AML-193 (cell line): ENCODE measurements at regions not wholly inside any gene's neighbourhood (a gene's known extent, or its start where the extent isn't known, plus 50 kb on each side); places are given as distances from the start of the nearest gene placed in this dataset.
A peak's percentile ranks its signal among the peaks of the same experiment; 100 is the strongest.
"Not testable (repeated sequence)": the region's sequence is repeated elsewhere in the genome, so short reads cannot be mapped to it uniquely, and the experiment has no call there.

Experiments
- DNase-seq, 2 experiments: peaks; one replicate each; lab custom pipeline; 2025; lab: John Stamatoyannopoulos, UW

DNA sequence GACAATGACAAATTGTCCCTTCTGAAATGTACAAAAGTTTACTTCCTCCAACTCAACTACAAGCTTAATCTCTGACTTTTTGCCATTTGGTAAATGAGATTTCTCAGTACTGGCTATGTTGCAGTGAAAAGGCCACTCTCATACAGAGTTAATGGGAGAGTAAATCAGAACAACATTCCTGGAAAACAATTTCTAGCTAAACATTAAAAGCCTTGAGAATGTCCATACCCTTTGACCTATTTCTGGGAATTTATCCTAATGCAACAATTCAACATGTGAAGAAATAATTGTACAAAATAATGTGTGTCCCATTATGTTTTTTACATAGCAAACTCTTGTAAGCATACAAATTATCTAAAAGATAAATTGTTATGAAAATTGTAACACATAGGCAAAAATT lies 56.3 kb upstream of the SPEF2 start:
- no peak for DNase-seq

DNA sequence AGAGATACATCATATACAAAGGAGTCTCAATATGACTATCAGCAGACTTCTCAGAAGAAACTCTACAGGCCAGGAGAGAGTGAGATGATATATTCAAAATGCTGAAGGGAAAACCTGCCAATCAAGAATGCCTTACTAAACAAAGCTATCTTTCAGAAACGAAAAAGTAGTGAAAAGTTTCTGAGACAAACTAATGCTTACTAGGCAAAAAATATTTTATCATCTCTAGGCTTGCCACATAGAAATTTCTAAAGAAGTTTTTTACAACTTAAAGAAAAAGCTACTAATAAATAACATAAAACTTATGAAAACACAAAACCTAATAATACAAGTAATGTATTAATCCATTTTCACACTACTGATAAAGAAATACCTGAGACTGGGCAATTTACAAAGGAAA lies 59.9 kb upstream of the SPEF2 start:
- DNase-seq: no peak

DNA sequence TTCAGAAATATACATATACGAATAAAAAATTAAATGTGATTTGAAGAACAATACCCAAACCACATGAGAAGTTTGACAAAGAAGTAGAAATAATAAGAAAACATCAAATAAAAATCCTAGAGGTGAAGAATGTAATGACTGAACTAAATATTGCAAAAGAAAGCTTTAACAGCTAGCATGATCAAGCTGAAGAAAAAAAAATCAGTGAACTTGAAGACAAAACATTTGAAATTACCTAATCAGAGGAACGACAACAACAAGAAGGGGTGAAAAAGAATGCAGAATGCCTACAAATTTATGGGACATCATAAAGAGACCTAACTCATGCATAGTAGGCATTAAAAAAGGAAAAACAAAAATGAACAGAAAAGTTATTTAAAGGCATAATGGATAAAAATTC lies 60.5 kb upstream of the SPEF2 start:
- no peak for DNase-seq

DNA sequence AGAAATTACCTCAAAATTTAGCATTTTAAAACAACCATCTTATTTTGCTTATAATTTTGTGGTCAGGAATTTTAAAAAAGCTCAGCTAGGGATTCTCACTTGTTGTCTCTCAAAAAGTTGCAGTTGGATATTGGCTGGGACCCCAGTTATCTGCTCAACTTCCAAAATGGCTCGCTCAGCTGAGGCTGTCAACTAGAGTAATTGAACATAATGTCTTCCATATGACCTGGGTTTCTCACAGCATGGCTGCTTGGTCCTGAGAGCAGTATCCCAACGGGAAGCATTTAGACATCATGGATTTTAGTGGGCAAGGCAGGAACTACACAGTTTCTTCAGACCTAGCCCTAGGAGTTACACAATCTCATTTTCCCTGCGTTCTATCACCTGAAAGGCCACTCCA lies 63.6 kb upstream of the SPEF2 start:
- no peak for DNase-seq

DNA sequence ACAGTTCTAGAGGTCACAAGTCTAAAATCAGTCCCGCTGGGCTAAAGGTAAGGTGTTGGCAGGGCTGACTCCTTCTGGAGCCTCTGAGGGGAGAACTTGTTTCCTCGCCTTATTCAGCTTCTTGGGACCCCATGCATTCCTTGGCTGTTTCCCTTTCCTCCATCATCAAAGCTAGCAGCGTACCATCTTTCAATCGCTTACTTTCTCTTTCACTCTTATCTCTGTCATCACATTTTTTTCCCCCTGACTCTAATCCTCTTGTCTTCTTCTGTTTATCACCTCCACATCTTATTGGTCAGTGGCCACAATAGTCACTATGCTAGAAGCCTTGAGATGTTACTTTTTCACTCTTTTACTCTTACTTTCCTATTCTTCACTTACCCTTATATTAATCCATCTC lies 72.5 kb upstream of the SPEF2 start:
- no peak for DNase-seq

DNA sequence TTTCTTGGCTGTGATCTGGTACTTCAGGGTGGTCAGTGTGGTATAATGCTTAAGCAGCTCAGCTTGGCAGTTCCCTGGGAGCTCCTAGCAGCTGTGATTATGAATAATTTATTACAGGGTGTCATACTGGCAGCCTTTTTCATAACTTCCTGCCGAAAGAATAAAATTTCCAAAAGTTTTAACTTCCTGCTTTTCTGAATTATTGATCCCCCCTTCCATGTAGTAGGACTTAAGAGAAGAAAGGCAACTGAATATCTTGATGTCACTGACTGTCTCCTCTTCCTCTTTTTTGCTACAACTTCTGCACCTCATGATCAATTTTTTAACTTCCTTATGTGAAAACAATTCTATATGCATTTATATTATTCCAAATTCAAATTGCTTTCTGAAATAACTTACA lies 74.3 kb upstream of the SPEF2 start:
- peak; percentile 58 to 59 for DNase-seq

DNA sequence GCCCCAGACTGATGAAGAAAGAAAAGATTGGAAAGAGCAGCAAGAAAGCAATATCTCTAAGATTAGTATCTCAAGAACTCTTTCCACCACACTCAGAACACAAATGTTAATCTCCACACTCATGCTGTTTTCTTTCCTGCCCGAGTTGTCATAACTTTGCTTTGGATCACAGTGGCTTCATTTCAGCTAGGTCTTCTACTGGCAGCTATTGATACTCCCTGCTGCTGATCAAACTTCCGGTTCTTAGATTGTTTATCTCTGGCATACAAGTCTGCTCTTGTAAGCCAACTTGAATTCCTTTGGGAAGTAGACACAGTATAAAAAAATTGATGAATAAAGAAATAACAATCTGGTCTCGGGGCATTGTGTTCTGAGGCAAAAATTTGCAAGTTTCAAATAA lies 77.7 kb upstream of the SPEF2 start:
- no peak for DNase-seq

DNA sequence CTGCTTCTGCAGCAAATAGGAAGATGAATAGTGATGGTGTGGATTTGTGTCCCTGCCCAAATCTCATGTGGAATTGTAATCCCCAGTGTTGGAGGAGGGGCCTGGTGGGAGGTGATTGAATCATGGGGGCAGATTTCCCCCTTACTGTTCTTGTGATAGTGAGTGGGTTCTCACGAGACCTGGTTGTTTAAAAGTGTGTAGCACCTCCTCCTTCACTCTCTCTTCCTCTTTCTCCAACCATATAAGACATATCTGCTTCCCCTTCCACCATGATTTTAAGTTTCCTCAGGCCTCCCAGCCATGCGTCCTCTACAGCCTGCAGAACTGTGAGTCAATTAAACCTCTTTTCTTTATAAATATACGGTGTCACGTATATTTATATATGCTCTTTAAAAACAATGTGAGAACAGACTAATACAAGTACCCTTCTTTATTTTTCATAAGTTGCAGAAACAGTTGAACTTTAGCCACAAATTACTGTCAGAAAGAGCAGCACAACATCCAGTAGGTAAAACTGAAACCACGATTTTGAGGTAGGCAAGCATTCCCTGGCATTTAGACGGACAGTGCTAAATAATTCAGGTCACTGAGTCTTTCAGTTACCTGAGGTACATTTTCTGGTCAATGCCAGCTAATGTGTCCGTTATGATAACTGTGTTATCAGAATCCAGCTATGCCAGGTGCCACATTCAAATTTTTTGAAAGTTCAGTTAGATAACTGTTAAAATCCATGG lies 79.3 kb upstream of the SPEF2 start:
- DNase-seq: peak in 1 of 2 experiments; percentile 0

DNA sequence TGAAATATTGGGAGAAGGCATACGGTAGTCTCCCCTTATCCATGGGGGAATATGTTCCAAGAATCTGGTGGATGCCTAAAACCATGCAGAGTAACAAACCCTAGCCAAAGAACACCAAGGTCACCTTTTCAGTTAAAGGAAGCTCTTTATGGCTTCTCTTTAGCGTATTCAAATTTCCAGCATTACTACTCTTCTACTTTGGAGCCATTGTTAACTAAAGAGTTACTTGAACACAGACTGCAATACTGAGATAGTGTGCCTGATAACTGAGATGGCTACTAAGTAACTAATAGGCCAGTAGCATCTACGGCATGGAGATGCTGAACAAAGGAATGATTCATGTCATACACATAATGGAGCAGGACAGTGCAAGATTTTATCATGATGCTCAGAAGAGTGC lies 84.5 kb upstream of the SPEF2 start:
- DNase-seq: no peak

DNA sequence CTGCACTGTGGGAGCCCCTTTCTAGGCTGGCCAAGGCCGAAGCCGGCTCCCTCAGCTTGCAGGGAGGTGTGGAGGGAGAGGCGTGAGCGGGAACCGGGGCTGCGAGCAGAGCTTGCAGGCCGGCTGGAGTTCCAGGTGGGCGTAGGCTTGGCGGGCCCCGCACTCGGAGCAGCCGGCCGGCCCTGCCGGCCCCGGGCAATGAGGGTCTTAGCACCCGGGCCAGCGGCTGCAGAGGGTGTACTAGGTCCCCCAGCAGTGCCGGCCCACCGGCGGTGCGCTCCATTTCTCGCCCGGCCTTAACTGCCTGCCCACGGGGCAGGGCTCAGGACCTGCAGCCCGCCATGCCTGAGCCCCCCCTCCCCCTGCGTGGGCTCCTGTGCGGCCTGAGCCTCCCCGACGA lies 86.1 kb upstream of the SPEF2 start:
- DNase-seq: not testable (repeated sequence)

DNA sequence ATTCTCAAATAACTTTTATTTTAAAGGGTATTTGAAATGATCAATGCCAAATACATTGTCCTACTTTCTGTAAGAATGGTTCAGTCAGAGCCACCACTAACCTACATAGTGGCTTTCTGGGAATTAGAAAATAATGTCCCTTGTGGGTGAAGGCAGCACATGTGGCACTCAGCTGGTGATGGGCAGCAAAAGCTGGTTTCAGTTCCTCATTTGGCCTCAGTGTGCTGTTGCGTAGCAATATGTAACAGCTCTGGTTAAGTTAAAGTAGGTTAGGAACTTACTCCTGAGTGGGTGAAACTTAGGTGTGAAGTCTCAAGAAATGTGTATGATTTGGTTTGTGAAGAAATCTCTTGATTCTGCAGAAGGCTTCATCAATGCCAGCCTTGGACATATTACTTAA lies 99.6 kb upstream of the SPEF2 start:
- peak; percentile 67 to 81 for DNase-seq

DNA sequence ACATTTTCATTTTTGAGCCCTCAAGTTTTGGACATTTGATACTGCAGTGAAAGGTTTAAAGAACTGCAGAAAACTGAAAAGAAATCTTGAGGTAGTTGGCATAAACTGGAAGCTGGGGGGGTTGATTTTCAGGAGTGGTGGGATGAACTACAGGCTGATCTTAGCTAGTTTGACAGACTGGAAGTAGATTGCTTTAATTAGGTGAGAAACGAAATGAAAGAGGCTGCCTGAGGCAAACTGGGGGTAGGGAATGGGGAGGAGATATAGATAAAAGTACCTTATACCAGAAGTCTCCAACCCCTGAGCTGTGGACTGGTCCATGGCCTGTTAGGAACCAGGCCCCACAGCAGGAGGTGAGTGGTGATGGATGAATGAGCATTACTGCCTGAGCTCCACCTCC lies 101.4 kb upstream of the SPEF2 start:
- DNase-seq: no peak

DNA sequence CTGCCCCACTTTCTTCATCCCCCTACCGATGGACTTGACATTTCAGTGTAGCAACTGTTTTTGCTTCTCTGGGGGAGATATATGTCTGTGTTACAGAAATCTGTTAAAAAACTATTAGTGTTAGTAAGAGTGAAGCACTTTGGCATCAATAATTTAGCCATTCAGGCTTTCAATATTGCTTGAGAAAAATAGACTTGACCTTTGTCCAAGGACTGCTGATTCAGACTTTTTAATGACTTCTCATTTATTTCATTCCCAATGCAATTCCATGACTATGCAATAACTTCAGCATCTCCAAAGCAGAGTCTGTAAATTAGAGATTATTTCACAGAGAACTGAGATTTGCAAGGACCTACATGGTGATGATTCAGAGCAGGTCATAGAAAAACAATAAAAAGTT lies 104.1 kb upstream of the SPEF2 start:
- no peak for DNase-seq

DNA sequence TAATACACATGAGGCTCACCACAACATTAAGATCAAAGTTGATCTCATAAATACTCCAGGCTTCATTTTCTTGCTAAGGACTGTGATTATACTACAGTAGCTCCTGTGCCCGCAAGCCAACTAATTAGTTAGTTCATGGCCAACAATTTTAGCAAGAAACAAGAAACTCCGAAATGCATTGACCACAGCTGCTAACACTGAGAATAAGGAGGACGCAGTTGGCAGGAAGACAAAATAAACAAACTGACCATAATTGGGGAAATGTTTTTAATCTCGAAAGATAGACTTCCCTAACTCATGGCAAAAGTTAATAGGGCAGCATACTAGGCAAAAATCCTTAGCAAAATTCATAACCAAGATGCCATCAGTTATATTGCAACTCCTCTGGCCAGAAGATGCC lies 115.5 kb upstream of the SPEF2 start:
- DNase-seq: no peak

DNA sequence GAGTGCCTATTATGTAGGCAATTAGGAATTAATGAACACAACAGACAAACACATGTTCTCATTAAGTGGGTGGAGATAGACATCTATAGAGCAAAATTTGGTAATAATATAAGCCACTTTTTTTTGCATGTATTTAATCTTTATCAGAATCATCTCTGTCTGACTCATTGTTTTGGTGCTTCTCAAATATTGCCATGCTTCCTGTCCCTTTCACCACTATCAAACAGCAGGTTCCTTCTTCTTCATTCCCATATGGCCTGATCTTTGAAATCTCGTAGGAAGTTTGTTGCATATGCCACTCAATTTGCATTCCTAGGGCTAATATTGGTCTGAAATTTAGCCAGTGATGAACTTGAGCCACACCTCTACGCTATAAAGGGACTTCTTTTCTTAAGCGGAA lies 128.9 kb upstream of the SPEF2 start:
- peak; percentile 55 to 71 for DNase-seq

DNA sequence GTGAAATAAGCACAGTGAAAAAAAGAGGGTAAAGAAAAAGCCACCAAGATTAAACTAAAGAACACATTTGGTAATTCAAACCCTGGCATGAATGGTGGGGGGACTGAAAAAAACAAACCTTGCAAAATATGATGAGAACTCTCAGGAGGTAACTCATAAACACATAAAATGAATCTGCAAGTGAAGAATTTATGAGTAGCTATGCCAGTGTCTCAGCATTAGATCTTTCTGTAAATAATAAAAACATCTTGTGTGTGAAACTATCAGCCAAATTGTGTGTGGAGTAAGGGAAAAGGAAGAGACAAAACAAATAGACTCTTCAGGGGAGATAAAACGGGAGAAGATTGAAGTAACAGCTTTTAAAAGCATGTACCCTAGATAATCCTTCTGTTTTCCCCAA lies 129.6 kb upstream of the SPEF2 start:
- DNase-seq: no peak

DNA sequence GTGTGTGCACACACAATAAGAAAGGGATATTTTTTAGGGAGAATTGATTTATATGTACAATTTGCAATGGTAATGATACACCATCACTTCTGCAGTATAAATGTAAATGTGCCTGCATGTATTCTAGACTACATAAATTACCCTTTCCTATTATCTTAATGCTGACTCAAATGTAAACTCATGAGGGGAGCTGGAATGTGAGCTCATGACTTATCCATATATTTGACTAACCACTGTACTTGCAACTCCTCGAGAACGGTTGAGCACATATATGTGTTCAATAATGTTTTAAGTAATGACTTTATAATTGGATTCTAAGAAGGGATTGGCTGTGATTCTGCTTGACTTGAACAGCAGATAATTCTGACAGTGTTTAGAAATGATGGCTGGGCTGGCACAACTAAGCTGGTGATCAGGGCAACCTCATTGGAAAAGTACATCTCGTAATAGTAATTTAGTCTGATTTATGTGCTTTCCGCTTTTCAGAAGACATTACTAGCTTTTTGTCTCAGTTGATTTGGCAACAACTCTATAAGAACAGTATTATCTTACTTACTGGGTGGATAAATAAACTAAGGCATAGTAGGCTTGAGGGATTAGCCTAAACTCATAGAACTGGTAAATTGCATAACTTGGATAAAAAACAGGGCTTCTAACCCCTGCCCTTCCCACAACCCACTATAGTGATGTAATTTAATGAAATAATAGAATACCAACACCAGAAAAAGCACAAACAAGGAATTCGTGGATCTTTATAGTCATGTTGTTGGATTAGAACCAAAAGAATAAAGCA lies 130.2 kb upstream of the SPEF2 start:
- DNase-seq: no peak

DNA sequence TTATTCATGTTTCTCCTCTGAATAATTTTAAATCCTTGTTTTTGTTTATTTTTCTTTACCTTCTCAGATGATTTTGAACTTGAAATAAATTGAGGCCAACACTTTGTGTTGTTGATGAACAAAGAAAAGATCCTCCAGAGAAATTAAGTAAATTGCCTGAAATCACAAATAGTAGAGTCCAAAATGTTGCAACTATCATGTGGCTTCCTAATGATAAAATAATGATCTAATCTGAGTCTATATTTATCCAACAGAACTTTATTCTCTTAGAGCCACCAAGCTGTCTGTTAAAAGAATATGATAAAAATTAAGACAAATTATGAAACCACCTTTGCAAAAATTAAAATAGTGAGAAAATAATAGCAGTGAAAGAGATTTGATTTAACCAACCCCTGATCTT lies 132.2 kb upstream of the SPEF2 start:
- no peak for DNase-seq

DNA sequence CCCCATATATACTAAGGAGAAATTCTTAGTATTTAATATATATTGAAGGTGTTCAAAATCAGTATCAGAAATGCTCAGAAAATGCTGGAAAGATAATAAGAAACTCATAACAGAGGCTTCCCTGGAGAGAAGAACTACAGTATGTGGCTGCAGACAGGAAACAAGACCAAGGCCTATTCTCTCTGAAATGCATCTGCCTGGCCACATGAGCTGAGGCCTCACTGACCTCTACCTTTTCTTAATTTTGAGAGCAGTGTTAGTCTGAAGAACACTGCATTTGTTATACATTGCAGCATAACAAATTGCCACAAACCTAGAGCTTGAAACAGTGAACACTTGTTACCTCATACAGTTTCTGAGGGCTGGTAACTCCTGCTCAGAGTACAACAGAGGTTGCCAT lies 133.4 kb upstream of the SPEF2 start:
- DNase-seq: peak; percentile 20 to 22

DNA sequence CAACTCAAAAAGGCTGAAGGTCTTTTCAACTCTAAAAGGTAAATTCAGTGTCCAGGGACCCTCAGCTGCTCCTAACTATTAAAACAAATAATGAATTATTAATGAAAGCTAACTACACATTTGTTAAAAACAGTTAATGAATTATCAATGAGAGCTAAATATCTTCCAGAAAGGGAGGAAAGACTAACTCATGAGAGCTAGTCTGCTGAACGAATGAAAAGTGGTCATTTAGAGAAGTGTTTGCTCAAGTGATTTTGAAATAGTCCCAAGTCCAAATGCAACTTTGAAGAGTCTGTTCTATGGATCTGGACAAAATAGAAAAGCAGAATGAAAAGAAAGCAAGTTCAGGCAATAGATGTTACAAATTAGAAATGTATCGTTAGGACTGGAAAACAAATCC lies 133.9 kb upstream of the SPEF2 start:
- DNase-seq: peak; percentile 57 to 77

DNA sequence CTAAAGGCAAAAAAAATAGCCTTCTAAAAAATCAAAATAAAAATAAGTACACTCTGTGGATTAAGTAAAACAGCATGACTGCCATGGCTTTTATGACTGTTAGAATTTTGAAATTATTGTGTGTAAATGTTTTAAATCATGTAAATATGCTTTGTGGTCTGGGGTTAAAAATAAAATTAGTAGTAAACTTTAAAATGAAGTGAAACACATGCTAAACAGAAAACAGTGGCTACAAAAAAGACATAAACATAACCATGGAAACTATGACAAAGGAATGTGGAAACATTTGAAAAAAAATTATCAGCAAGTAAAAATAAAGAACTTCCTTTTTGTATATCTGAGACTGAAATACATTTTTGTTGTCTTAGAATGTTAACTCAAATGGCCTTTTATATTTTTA lies 134.5 kb upstream of the SPEF2 start:
- DNase-seq: peak; percentile 69 to 73

DNA sequence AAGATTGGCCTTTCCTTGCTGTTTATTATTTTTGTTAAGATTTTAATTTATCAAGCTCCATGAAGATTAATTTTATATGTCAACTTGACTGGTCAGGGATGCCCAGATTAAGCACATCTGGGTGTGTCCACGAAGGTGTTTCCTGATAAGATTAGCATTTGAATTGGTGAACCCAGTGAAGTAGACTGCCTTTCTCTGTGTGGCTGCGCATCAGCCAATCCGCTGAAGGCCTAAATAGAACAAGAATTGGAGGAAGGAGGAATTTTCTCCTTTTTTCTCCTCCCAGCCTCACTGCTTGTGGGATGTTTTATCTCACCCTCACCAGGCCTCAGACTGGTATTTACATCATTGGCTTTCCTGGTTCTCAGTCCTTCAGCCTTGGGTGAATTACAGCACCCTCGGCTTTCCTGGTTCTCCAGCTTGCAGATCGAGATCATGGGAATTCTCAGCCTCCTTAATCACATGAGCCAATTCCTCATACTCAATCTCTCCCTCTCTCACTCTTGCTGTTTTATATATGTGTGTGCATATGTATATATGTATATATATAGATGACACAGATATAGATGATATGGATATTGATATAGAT lies 135.4 kb upstream of the SPEF2 start:
- DNase-seq: no peak
